T-cell (primary cell): ENCODE measurements at regions not wholly inside any gene's neighbourhood (a gene's known extent, or its start where the extent isn't known, plus 50 kb on each side); places are given as distances from the start of the nearest gene placed in this dataset.

Experiments
- ATAC-seq, 4 experiments: fragments of 200-7000 bp in 3 of 4; fragments of 150-1000 bp in 1 of 4; cut with Tn5 transposase; replicated peaks in 1 of 4; 1 replicate in 3 of 4; 2 replicates in 1 of 4; pipeline ENCODE4 v1.10.0; 2021; ENCODE audit warnings: moderate library complexity in 3 of 4, mild to moderate bottlenecking in 2 of 4, moderate number of reproducible peaks in 1 of 4
- CTCF ChIA-PET, 2 donors: fragments of 300-600 bp; sonication (Branson Sonifier 250); formaldehyde crosslinking; loops; one replicate each; lab custom pipeline; 2022; ENCODE audit warnings: antibody characterized with exemption in 2 of 2; lab: Charles Lee
- POLR2A ChIA-PET, 2 donors: fragments of 300-600 bp; sonication (Branson Sonifier 250); formaldehyde crosslinking; loops; one replicate each; lab custom pipeline; 2022; ENCODE audit warnings: antibody characterized with exemption in 2 of 2; lab: Charles Lee
- DNase-seq, 35 experiments: peaks; one replicate each; pipeline versions ENCODE4 v3.0.0 to v3.0.0-alpha.2; 2013 to 2023
- H3K27ac ChIP-seq: one replicate; pipeline ENCODE4 v1.5.1; 2013; ENCODE audit warnings: low read length
- H3K27me3 ChIP-seq, 2 experiments: replicated peaks in 1 of 2; 1 replicate in 1 of 2; 2 replicates in 1 of 2; pipeline versions ENCODE4 v1.6.1 to v1.7.0; 2013; ENCODE audit warnings: low read length in 1 of 2, mixed read lengths in 1 of 2; ENCODE audit not compliant: control insufficient read depth in 2 of 2, insufficient read depth in 2 of 2; ENCODE audit errors: extremely low read depth in 1 of 2
- H3K36me3 ChIP-seq, 2 donors: 1 replicate in 1 of 2; 2 replicates in 1 of 2; pipeline versions ENCODE4 v1.6.1 to v1.7.0; 2013; ENCODE audit warnings: low read length in 1 of 2; ENCODE audit not compliant: control insufficient read depth in 2 of 2, insufficient read depth in 1 of 2; ENCODE audit errors: extremely low read depth in 1 of 2
- H3K4me1 ChIP-seq, 2 experiments: 1 replicate in 1 of 2; 2 replicates in 1 of 2; pipeline versions ENCODE4 v1.6.1 to v1.7.0; 2013; ENCODE audit warnings: low read length in 2 of 2, mixed read lengths in 1 of 2; ENCODE audit not compliant: insufficient read depth in 2 of 2, control insufficient read depth in 1 of 2; ENCODE audit errors: extremely low read depth in 1 of 2
- H3K4me3 ChIP-seq, 2 donors: 1 replicate in 1 of 2; 2 replicates in 1 of 2; pipeline versions ENCODE4 v1.5.1 to v1.7.0; 2013; ENCODE audit warnings: mild to moderate bottlenecking in 2 of 2, low read length in 1 of 2, moderate library complexity in 1 of 2; ENCODE audit not compliant: control insufficient read depth in 1 of 2; ENCODE audit errors: extremely low read depth in 1 of 2
- H3K9me3 ChIP-seq: 2 replicates; pipeline ENCODE4 v1.7.0; 2013
- H3K27ac Mint-ChIP-seq, 2 donors: one replicate each; pipeline ENCODE4 v1.8.0; 2020 to 2021; ENCODE audit warnings: mild to moderate bottlenecking in 2 of 2, mixed read lengths in 2 of 2
- H3K27me3 Mint-ChIP-seq, 2 donors: one replicate each; pipeline ENCODE4 v1.8.0; 2021 to 2022; ENCODE audit warnings: mixed read lengths in 2 of 2
- H3K36me3 Mint-ChIP-seq: one replicate; pipeline ENCODE4 v1.8.0; 2021; ENCODE audit warnings: mixed read lengths
- H3K4me1 Mint-ChIP-seq, 3 donors: one replicate each; pipeline ENCODE4 v1.8.0; 2020 to 2022; ENCODE audit warnings: mixed read lengths in 3 of 3, mild to moderate bottlenecking in 1 of 3
- H3K4me3 Mint-ChIP-seq, 3 donors: one replicate each; pipeline ENCODE4 v1.8.0; 2020 to 2022; ENCODE audit warnings: mild to moderate bottlenecking in 3 of 3, mixed read lengths in 3 of 3, moderate library complexity in 3 of 3
- H3K9me3 Mint-ChIP-seq, 3 donors: one replicate each; pipeline ENCODE4 v1.8.0; 2020 to 2022; ENCODE audit warnings: mixed read lengths in 3 of 3
- WGBS: methylation state at CpG from one replicate; pipeline ENCODE4 v1.1.5; 2013; ENCODE audit warnings: missing lambda C conversion rate; ENCODE audit not compliant: insufficient coverage; 5-methylcytosine and 5-hydroxymethylcytosine counted together

DNA sequence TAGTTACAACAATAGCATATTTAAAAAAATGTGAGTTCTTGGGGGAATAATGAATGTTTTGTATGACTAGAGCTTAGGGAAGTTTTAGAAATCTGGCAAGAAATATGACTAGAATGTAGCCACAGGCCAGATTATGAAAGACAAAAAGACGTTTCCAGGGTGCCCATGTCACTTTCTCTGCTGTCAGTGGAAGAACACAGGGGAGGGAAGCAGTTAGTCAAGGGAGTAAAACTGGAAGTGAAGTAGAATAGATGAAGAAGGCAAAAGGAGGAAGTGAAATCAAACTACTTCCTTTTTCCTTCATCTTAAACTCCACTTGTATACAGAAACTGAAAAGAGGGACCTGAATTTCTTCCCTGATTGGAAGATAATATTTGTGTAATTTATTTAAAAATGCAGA, 81.2 kb upstream of the ATP2B1 start:
- Mint-ChIP-seq H3K9me3 (peaks cover 6 to 19% (median 14%) of the 10 kb centered on the region in 3 donors), H3K36me3 (peaks cover 5% of the 10 kb centered on the region), H3K4me3 (no peak overlapping the region), H3K27ac (no peak overlapping the region), H3K27me3 (no peaks in the 10 kb centered on the region), H3K4me1 (peaks cover 0 to 5% (median 2%) of the 10 kb centered on the region in 3 donors)
- no peaks in the 10 kb centered on the region for H3K27me3 ChIP-seq
- H3K9me3 ChIP-seq = no peaks in the 10 kb centered on the region
- no CpG with 5 or more reads among the region's 1 CpG for WGBS
- no peaks in the 10 kb centered on the region for H3K4me1 ChIP-seq
- DNase-seq = no peak
- no peak overlapping the region for H3K4me3 ChIP-seq
- no peak overlapping the region for H3K27ac ChIP-seq
- ChIA-PET CTCF (no interaction called here), POLR2A (no interaction called here)
- ATAC-seq = no peak
- no peaks in the 10 kb centered on the region for H3K36me3 ChIP-seq

- peaks cover 6 to 19% (median 14%) of the 10 kb centered on the region in 3 donors for H3K9me3 Mint-ChIP-seq
- Histone ChIP-seq H3K36me3 (no peaks in the 10 kb centered on the region), H3K27me3 (no peaks in the 10 kb centered on the region), H3K4me1 (no peaks in the 10 kb centered on the region), H3K4me3 (no peak overlapping the region), H3K27ac (no peak overlapping the region), H3K9me3 (no peaks in the 10 kb centered on the region)
- no peak overlapping the region for H3K4me3 Mint-ChIP-seq
- ATAC-seq (no peak), DNase-seq (no peak)
- H3K27me3 Mint-ChIP-seq = no peaks in the 10 kb centered on the region
- POLR2A ChIA-PET = no interaction called here
- peaks cover 0 to 5% (median 2%) of the 10 kb centered on the region in 3 donors for H3K4me1 Mint-ChIP-seq
- H3K27ac Mint-ChIP-seq = no peak overlapping the region
- no CpG with 5 or more reads among the region's 2 CpGs for WGBS
- H3K36me3 Mint-ChIP-seq = peaks cover 5% of the 10 kb centered on the region
- CTCF ChIA-PET = no interaction called here
Measured at GRCh38 chr12:89787763-89788162, 79.1 kb upstream of the ATP2B1 start.

DNA sequence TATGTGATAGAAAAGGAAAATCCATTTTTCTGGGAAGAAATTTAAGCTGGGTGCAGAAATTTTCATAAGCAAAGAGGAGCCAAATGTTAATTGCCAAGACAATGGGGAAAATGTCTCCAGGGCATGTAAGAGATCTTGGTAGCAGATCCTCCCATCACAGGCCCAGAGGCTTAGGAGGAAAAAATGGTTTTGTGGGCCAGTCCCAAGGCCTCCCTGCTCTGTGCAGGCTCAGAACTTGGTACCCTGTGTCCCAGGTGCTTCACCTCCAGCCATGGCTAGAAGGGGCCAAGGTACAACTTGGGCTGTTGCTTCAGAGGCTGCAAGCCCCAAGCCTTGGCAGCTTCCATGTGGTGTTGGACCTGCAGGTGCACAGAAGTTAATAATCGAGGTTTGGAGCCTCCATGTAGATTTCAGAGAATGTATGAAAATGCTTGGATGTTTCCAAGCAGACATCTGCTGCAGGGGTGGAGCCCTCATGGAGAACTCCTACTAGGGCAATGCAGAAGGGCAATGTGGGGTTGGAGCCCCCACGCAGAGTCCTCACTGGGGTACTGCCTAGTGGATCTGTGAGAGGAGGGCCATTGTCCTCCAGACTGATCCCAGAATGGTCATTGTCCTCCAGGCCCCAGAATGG, 77.7 kb upstream of the ATP2B1 start:
- Mint-ChIP-seq H3K4me1 (peaks cover 2 to 5% (median 3%) of the 10 kb centered on the region in 3 donors), H3K27ac (no peak overlapping the region), H3K27me3 (no peaks in the 10 kb centered on the region), H3K4me3 (no peak overlapping the region), H3K36me3 (peaks cover 5% of the 10 kb centered on the region), H3K9me3 (peaks cover 6 to 19% (median 14%) of the 10 kb centered on the region in 3 donors)
- WGBS = 60% methylated on average over 1 of the region's 2 CpGs
- no peaks in the 10 kb centered on the region for H3K4me1 ChIP-seq
- CTCF ChIA-PET = no interaction called here
- H3K27me3 ChIP-seq = no peaks in the 10 kb centered on the region
- DNase-seq = no peak
- POLR2A ChIA-PET = interaction anchor here in 1 of 2 donors (0.6 kb wide), 1 partner anchor 36 kb away, joined by 3 read pairs; no protein-coding TSS in a partner anchor
- no peaks in the 10 kb centered on the region for H3K9me3 ChIP-seq
- no peaks in the 10 kb centered on the region for H3K36me3 ChIP-seq
- ATAC-seq = no peak
- no peak overlapping the region for H3K4me3 ChIP-seq
- H3K27ac ChIP-seq = no peak overlapping the region

GRCh38 chr12:89783359-89784060, 74.9 kb upstream of the ATP2B1 start:
- Histone ChIP-seq H3K4me3 (no peak overlapping the region), H3K36me3 (no peaks in the 10 kb centered on the region), H3K4me1 (no peaks in the 10 kb centered on the region), H3K9me3 (no peaks in the 10 kb centered on the region), H3K27me3 (no peaks in the 10 kb centered on the region), H3K27ac (no peak overlapping the region)
- ATAC-seq (no peak), DNase-seq (no peak)
- ChIA-PET CTCF (no interaction called here), POLR2A (no interaction called here)
- H3K9me3 Mint-ChIP-seq = peaks cover 6 to 19% (median 12%) of the 10 kb centered on the region in 3 donors
- peaks cover 5% of the 10 kb centered on the region for H3K36me3 Mint-ChIP-seq
- WGBS = 75% methylated on average over 2 of the region's 3 CpGs
- H3K27ac Mint-ChIP-seq = no peak overlapping the region
- H3K4me3 Mint-ChIP-seq = no peak overlapping the region
- peaks cover 0 to 2% (median 2%) of the 10 kb centered on the region in 3 donors for H3K4me1 Mint-ChIP-seq
- H3K27me3 Mint-ChIP-seq = no peaks in the 10 kb centered on the region

- no peaks in the 10 kb centered on the region for H3K36me3 ChIP-seq
- CTCF ChIA-PET = no interaction called here
- Mint-ChIP-seq H3K4me3 (no peak overlapping the region), H3K27me3 (no peaks in the 10 kb centered on the region), H3K36me3 (peaks cover 5% of the 10 kb centered on the region), H3K27ac (no peak overlapping the region), H3K4me1 (peaks cover 0 to 2% (median 2%) of the 10 kb centered on the region in 3 donors), H3K9me3 (peaks cover 6 to 19% (median 12%) of the 10 kb centered on the region in 3 donors)
- DNase-seq = no peak
- H3K27me3 ChIP-seq = no peaks in the 10 kb centered on the region
- ATAC-seq = no peak
- no peaks in the 10 kb centered on the region for H3K9me3 ChIP-seq
- H3K4me1 ChIP-seq = no peaks in the 10 kb centered on the region
- H3K4me3 ChIP-seq = no peak overlapping the region
- POLR2A ChIA-PET = no interaction called here
- no peak overlapping the region for H3K27ac ChIP-seq
- WGBS = no CpG with 5 or more reads among the region's 1 CpG
Measured at GRCh38 chr12:89782807-89783206, 74.2 kb upstream of the ATP2B1 start.

DNA sequence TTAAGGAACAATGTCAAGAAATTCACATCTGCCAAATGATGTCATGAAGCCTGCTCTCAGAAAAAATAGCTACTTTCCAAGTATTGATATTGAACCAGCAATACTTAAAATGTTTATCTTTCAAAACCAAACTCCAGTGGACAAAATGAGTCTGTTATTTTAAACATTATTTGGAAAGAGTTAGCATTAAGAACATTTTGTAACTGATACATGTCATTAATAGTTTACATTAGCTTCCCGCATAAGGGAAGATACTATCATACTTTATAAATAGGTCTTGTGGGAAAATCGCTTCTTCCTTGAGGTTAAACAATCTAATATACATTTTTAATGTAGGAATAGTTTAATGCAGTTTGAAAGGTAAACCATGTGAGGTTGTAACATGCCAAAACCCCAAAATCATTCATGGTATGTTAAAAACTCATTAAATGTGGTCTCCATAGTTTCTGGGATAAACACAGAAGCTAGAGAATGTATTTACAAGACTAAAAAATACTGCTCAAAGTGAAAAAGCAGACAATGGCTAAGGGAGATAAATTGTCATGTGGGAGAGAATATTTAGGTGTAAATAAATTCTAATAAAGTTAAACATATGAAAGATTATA, 73.4 kb upstream of the ATP2B1 start:
- H3K27me3 ChIP-seq = no peaks in the 10 kb centered on the region
- Mint-ChIP-seq H3K27me3 (no peaks in the 10 kb centered on the region), H3K4me3 (no peak overlapping the region), H3K9me3 (peaks cover 6 to 14% (median 9%) of the 10 kb centered on the region in 3 donors), H3K4me1 (peaks cover 0 to 2% (median 2%) of the 10 kb centered on the region in 3 donors), H3K36me3 (peaks cover 5% of the 10 kb centered on the region), H3K27ac (no peak overlapping the region)
- no peaks in the 10 kb centered on the region for H3K4me1 ChIP-seq
- H3K36me3 ChIP-seq = no peaks in the 10 kb centered on the region
- no peaks in the 10 kb centered on the region for H3K9me3 ChIP-seq
- no CpG with 5 or more reads among the region's 2 CpGs for WGBS
- H3K27ac ChIP-seq = no peak overlapping the region
- CTCF ChIA-PET = no interaction called here
- ATAC-seq = no peak
- no peak overlapping the region for H3K4me3 ChIP-seq
- POLR2A ChIA-PET = interaction anchor here in 1 of 2 donors (0.6 kb wide), 1 partner anchor 113 kb away, joined by 6 read pairs; no protein-coding TSS in a partner anchor
- DNase-seq = no peak
